ENCODE measurements at regions not wholly inside any gene's neighbourhood (a gene's known extent, or its start where the extent isn't known, plus 50 kb on each side); places are given as distances from the start of the nearest gene placed in this dataset.

DNA sequence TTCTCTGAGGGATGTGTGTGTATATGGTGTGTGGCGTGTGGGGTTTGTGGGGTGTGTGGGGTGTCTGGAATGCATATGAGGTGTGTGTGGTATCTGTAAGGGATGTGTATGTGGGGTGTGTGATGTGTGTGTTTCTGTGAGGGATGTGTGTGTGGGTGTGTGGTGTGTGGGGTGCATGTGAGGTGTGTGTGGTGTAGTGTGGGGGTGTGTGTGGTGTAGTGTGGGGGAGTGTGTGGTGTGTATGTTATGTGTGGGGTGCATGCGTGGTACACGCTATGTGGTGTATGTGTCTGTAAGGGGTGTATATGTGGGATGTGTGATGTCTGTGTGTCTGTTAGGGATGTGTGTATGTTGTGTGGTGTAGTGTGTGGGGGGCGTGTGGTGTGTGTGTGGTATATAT, 300.0 kb downstream of the FGF9 start:
- DNase-seq = no peak

DNA sequence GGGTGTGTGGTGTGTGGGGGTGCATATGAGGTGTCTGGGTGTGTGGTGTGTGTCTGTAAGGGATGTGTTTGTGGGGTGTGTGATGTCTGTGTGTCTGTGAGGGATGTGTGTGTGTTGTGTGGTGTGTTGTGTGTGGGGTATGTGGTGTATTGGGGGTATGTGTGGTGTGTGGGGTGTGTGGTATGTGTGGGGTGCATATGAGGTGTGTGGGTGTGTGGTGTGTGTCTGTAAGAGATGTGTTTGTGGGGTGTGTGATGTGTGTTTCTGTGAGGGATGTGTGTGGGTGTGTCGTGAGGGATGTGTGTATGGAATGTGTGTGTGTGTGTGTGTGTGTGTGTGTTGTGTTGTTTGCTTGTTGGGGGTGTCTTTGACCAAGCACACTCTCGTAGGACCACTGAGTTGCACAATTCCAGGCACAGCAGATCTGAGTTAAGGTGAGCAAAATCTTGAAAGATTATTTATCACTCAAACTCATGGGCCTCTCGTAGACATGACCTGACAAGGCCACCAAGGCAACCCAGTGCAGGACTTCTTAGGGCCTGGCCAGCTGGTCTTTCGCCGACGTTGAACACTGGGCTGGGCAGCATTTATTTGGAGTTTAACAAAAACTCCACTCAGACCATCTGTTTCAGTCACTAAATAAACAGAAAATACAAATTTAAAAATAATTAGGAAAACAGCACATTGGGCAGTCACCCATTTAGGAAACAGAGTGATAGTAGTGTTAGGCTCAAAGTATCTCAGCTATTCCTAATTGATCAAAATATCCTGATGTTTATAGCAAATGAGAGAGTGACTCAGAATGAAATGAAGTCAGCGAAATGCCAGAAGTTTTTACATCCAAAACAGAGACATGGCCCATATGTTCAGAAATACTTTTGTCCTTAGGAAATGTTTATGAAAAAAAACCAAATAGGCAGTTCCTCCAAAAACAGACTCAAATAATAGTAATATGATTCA, 301.1 kb downstream of the FGF9 start:
- DNase-seq = no peak

DNA sequence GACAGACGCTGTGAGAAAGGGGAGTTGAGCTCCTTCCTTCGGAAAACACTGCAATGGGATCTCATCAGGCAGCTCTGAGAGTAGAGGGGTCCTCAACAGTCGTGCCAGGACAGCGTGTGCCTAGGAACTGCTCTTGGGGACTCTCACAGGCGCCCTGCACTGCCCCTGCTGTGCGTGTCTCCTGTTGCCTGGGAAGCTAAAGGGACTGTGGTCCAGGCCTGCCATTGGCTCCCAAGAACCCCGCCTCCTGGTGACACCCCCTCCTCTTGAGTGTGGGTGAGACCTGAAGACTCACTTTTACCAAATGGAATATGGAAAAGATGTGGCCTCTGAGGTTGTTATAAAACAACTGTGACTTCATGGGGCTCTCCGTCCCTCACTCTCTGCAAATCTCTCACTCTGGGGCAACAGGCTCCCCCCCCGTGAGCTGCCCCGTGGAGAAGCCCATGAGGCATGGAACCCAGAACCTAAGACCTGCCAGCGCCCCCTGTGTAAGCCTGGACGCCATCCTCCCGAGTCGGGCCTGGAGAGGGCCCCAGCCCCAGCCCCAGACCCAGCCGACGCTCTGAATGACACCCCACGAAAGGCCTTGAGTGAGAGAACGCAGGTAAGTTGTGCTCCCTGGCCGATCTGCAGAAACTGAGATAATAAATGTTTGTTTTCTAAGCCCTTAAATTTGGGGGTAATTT, 302.7 kb downstream of the FGF9 start:
- DNase-seq = no peak

DNA sequence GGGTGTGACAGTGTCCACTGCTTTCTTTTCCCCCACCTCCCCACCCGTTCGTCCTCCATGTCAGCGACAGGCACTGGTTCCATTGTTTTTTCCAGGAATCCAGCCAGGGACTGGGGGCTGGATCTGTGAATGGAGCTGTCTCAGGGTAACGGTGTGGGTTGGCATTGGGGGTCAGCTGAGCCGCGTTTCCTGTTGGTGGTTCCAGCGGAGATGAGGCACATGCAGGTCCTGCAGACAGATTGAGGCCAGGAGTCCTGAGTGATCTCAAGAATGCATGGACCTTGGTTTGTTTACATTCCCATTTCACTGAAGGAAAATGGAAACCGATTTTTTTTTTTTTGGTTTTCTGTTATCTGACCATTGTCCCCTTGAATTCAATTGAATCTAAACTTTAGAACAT, 303.9 kb downstream of the FGF9 start:
- DNase-seq = no peak

DNA sequence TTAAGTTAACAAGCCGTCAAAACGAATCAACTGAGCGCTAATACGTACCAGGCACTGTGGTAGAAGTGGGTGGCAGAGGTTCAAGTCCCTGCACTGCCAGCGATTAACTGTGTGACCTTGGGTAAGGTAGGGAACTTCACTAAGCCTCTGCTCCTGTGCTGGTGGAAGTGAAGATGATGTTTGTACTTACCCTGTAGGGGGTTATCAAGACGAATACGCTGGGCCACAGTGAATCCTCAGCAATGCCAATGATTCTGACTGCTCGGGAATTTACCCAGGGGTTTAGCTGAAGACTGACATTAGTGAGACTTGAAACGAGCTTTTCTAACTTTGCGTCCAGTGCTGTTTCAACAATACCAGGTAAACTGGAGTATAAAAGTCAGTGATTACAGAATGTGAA, 305.3 kb downstream of the FGF9 start:
- no peak for DNase-seq

DNA sequence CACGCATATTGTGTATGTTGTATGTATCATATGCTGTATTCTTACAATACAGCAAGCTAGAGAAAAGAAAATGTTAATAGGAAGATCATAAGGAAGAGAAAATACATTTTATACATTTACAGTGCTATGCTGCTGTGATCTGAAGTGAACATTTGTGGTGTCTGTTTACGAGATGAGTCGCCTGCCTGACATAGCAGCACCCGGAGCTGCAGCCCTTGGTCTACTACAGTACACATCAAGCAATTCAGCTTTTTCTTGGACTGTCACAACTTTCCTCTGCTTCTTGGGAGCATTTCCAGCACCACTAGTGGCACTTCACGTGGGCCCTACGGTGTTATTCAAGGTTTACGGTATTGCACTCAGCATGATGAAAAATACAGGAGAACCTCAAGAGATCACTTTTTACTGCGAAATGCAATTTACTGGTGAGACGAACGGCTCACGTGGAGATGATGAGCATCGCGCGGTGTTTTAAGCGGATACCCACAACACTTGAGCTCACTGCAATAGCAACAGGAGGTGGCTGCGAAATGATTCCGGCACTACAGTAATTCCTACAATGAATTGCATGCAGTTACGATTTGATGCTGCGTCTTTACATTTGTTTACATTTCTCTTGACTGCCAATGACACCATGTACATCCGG, 308.4 kb downstream of the FGF9 start:
- no peak for DNase-seq

DNA sequence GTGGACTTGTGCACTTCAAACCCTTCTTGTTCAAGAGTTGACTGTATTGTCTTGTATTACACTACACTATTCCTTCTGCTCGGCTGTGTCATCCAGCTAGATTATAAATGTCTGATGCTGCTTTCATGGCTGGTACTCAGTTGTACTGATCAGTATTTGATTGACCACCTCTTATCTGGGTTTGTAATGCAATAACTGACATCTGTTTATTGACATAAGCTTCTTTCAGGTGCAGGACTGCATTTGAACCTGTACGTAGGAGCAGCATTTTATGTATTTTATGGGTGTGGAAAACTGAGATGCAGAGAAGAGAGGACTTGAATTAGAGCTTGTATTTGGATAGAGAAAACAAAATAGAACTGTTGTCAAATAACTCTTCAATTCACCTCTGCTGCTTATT, 309.2 kb downstream of the FGF9 start:
- DNase-seq = no peak

DNA sequence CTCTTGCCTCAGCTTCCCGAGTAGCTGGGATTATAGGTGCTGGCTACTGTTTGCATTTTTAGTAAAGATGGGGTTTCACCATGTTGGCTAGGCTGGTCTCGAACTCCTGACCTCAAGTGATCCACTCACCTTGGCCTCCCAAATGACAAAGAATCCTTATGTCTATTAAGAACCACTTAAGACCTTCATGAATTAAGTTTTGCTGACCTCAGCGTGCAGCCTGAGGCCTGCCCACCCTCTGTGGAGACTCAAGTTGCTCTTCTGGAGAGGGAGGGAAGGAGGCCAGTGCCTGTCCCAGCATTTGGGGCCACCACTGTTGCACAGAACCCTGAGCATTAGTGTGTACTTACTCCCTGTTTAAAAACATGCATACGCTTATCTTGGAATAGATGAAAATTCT, 313.3 kb downstream of the FGF9 start:
- no peak for DNase-seq

DNA sequence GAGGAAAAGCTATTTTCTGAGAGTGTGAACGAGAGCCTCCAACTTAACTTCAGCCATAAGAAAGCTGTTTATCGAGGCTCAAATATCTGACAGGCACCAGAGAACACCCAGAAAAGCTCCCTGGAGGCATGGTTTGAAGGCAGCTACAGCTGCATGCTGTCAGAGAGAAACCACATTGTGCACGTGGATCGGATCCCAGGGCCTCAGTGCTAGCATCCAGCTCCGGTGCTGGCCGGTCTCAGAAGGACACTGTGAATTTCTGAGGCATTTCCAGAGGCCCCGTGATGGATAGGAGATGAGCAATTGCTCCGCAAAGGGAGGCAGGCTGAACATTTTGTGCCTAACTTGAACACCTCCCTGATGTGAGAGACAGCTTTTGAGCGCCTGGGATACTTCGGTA, 315.7 kb downstream of the FGF9 start:
- DNase-seq = no peak

DNA sequence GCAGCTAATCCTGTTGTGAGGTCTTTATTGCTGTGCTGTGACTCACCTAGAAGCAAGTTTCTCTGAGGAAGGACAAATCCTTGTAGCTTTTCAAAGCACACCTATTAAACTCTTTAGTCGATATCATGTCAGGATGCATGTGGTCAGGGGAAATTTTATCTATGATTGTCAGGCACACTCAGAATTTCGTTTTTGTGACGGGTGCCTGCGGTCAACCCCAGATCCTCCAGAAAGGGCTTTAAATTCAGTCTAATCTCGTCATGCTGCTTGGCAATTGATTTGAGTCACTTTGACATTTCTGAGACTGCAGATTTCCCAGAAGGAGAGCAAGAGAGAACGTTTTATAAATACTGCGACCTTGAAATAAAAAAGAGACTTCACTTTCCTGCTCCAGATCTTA, 316.9 kb downstream of the FGF9 start:
- DNase-seq = no peak

DNA sequence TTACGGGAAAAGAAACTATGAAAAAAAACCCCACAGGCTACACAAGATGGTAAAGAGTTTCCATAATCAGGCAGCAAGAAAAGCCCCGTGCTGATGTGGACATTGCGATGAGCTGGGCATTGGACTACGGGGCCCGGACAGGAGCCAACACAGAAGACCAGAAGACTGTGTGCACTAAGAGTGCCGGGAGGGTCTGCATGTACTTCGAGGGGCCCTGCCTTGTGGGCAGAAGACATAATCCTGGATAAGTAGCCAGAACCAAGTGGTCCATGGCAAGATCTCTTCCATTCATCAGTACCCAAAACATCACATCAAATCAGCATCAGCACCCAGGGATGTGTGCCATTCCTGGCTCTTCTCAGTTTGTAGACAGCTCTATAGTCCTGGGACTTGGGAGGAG, 317.8 kb downstream of the FGF9 start:
- DNase-seq = no peak

DNA sequence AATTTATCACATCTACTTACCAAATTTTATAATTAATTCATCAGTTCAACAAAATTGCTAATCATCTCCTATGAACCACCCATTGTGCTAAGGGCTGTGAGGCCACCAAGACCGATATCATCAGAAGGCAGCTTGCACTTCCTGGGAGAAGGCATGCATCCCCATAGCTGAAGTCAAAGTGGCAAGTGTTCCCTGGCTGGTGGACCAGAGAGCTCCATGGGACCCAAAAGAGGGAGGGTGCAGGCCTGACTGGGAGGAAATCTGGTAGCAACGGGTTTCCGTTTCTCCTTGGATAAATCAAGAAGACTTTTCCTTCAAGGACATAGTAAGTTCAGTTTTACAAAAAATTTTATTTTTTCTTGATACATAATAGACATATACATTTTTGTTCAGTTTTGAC, 325.2 kb downstream of the FGF9 start:
- DNase-seq = no peak

DNA sequence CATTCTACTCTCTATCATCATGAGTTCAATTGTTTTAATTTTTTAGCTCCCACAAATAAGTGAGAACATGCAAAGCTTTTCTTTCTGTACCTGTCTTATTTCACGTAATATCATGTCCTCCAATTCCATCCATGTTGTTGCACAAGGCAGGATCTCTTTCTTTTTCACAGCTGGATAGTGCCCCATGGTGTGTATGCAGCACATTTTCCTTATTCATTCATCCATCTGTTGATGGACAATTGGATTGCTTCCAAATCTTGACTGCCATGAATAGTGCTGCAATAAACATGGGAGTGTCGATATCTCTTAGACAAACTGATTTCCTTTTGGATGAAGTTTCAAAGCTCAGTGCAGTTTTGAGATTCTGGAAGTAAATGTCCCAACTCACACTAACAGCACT, 326.9 kb downstream of the FGF9 start:
- DNase-seq = no peak

DNA sequence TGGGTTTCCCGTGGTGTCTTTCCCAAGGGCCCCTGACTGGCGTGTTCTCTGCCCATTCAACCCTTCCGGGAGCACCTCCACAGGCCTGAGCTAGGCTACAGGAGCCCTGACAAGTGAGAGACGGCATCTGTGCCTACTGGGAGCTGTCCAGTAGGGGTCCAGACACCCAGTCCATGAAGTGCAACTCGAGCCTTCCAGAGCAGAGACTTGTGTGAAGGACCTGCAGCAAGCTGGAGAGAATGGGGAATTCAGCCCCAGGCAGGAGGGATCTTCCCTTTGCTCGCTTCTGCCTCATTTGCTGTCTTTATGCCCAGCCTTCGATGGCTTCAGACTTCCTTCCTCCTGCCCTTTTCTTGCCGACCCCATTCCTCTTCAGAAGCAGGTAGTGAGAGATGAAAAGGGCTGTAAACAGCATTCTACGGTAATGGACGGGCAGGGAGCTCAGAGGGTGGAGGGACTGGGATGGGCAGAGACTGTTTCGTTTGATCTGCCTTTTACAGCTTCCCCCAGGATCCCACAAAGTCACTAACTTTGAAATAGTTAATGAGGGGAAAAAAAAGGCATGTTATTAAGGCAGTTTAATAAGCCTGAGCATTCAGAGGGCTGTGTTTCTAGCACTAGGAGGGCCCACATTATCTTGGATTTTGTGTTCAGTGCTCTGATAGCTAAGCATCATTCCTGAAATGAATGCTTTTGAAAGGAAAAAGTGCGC, 327.6 kb downstream of the FGF9 start:
- DNase-seq = no peak

DNA sequence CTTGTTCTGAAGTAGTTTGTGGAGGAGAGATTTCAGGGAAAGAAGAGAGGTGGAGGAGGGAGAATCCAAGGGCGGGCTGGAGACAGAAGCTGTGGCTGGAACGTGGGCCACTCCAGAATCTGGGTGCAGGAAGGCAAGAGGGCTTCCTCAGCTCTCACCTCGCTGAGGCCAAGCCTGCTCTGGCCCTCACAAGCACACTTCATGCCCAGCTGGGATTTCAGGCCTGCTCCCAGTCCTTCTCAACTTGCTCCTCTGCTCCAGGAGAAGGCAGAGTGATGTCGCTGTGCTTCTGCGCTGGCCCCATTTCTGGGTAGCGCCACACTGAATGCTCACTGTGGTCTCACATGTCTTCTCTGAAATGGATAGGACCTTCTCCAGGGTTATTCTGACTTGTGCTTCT, 328.8 kb downstream of the FGF9 start:
- no peak for DNase-seq

DNA sequence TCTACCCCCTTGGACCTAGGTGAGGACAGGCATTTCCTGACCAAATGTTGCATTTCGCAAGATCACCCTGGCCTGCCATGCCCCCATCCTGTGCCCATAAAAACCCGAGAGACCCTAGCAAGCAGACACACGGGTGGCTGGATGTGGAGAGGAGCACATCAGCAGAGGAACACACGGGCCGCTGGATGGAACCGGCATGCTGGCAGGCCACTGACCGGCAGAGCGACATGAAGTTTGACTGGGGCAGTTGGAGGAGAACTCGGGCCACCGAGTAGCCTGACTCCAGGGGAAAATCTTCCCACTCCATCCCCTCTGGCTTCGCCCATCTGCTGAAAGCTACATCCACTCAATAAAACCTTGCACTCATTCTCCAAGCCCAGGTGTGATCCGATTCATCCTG, 329.3 kb downstream of the FGF9 start:
- DNase-seq = no peak

DNA sequence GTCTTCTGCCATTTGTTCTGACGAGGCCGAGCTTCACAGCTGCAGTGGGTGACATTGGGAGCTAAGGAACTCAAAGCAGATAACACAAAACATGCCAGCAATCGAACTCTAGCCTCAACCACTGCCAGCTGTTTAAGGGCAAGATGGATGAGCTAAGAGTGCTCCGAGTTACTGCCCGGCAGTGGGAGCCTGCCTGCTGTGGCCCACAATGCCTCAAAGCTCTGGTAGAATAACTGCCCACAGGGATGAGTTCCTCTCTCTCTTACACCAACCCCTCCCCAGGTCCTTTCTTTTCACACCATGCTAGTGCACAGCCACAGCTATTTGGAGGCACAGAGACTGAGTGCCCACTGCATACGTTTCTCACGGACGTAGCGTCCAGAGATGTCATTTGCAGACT, 330.5 kb downstream of the FGF9 start:
- no peak for DNase-seq

DNA sequence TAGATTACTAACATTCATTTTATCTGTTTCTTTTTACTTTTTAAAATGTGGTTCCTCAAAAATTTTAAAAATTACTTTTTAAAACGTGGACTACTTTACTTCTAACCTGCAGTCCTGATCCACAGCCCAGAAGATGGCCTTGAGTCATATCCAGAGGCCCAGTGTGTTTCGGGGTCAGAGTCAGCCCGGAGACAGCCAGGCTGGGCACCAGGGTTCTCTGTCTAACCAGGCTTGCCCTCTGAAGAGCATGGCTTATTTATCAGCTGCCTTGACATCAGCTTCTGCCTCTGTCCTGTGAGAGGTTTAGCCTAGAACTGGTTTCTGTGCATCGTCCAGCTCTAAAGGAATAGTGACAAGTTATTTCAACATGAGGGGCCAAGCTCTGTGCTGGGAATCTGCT, 332.0 kb downstream of the FGF9 start:
- no peak for DNase-seq

DNA sequence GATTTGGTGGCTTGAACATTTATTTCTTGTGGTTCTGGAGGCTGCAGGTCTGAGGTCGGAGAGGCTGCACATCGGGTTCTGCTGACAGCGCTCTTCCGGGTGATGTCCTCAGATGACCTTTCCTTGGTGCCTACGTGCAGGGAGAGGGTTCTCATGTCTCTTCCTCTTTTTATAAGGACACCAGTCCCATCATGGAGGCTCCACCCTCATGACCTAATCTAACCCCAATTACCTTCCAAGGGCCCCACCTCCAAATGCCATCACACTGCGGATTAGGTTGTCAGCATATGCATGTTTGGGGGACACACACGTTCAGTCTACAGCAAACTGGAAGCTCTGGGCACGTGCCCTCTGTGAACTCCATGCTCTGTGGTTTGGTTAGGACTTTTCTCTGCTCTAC, 338.6 kb downstream of the FGF9 start:
- DNase-seq = no peak

DNA sequence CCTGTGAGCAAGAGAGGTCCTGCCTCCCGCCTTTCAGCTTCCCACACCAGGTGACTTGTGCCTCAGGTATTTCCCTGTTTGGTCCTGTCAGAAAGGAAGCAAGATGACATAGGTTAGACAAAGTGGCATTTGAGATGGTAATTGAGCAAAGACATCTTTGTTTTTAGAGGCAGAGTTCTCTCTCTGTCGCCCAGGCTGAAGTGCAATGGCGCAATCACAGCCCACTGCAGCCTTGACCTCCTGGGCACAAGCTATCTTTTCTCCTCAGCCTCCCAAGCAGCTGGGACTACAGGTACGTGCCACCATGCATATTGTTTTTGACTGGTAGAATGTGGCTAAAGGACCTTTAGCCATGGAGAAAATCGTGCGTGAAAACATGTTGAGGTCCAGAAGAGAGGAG, 339.1 kb downstream of the FGF9 start:
- DNase-seq = no peak

DNA sequence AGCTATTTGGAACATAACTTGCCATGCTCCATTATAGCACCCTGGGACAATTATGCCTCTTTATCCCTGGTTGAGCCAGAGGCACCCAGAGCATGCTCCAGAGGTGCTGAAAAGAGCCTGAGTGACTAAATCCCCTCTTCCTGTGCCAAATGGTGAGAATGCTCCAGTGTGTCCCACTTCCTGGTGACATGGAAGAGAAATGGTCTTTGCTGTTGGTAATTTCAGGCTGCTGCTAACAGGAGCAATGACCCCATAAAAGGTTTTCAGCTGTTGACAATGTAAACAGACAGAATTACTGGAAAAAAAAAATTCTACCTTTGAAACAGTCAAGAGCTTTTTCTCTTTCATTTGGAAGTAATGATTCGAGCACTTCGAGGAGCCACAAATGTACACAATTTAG, 341.8 kb downstream of the FGF9 start:
- DNase-seq = no peak

DNA sequence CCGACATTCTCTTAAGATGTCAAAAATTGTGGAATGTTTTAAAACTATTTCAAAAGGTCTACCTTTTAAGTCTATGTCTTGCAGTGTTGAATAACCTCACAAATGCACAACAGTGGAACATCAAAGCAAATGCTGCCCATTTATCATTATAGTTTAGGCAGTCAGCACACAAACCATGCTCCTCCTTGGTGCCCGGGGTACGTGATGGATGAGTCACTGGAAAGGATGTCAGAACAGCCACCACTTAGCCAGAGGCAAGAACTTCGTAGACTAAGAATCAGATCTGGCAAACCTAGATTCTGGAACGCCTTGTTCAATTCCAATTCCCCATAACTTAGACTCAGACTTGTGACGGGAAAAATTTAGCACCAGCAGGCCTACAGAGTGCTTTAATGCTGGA, 343.6 kb downstream of the FGF9 start:
- DNase-seq = no peak

DNA sequence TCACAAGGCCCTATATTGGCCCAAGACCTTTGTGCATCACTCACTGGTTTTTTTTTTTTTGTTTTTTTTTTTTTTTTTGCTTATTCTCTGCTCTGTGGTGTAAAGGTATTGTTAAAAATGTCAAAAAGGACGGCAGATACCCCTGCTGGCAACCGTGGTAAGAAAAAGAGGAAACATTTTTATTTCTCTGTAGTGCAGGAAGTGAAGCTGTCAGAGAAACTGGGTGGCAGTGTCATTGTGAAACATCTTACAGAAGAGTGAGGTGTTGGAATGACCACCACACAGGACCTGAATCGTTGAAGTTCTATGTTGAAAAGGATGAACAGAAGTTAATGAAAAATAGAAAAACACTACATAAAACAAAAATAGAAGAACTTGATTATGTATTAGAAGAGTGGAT, 346.4 kb downstream of the FGF9 start:
- no peak for DNase-seq

Measured in activated CD8-positive, alpha-beta memory T cell treated with anti-CD3 and anti-CD28 coated beads for 24 hours (primary cell).